NCI-H69 (cell line): ENCODE measurements at regions not wholly inside any gene's neighbourhood (a gene's known extent, or its start where the extent isn't known, plus 50 kb on each side); places are given as distances from the start of the nearest gene placed in this dataset.
"Not testable (repeated sequence)": the region's sequence is repeated elsewhere in the genome, so short reads cannot be mapped to it uniquely, and the experiment has no call there.

ENCODE experiments used
- DNase-seq: peaks from one replicate; lab custom pipeline; 2025; lab: John Stamatoyannopoulos, UW

GRCh38 chr2:133624551-133624950 is 56.3 kb upstream of the NCKAP5 start:
- DNase-seq: no peak

- DNase-seq: no peak
Observed at GRCh38 chr2:133627741-133628140, 59.5 kb upstream of the NCKAP5 start.

DNA sequence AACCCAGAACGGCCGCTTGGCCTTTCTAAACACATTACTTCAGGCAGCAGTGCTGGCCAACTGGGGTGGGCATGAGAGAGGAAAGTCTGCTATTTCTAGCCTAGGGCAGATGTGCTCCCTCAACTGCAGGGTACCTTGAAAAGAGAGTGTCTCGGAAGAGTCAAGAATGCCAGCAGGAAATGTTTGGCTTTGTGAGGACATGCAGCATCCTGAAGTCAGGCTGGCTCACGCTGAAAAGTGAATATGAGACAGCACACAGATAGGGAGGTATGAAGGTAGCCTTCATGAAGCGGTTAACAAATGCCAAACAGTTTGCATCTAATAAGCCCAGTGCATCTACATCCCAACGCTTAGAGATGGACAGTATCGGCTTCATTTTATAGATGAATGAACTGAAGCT is 65.0 kb upstream of the NCKAP5 start:
- no peak for DNase-seq

GRCh38 chr2:133633881-133634409 is 65.7 kb upstream of the NCKAP5 start:
- DNase-seq: no peak

DNA sequence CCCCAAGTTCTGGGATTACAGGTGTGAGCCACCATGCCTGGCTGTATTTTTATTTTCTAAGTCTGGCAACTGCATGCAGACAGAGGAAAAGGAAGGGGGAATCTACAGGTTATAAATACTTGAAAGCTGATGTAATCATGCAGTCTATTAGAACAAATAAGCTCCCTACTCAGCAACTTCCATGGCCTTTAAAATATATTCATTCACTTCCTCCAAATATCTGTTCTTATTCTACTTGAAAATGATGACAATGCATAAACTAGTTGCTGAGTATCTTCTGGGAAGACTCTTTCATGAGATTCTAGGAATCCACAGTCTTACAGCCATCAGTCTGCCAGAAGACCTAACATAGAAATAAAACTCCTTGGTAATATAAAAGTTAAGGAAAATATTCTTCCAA is 66.9 kb upstream of the NCKAP5 start:
- DNase-seq: no peak

DNA sequence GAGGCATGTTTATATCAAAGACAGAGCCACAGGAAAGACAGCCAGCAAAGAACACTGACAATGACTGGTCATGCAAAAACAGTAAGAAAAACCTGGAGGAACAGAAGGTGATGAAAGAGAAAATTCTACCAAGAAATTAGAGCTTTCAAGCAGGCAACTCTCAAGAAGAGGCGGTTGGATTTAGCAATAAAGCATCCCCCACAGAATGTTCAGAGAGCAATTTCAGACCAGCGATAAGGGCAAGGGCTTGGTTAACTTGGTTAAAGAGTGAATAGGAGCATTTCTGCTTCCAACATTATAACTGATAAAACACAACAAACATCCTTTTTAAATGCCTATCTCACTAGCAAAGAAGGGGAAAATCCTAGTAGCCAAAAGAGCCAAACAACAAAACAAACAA is 68.0 kb upstream of the NCKAP5 start:
- DNase-seq: no peak

DNA sequence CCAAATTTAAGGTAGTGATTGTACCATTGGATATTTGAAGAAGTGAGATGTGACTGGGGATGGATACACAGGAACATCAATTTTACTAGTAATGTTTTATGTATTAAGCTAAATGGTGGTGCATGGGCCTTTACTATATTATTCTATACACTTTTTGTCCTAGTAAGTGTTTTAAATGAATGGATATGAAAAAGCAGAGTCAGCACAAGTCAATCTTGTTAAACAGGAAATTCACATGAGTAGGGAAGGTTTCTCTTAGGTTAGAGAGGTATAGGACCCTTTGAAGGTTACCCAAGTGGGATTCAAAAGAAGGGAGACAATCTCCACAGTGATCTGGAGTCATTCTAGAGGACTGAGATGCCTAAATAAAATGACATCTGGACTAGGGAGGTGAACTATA is 71.8 kb upstream of the NCKAP5 start:
- no peak for DNase-seq

GRCh38 chr2:133641497-133641896 is 73.2 kb upstream of the NCKAP5 start:
- no peak for DNase-seq

DNA sequence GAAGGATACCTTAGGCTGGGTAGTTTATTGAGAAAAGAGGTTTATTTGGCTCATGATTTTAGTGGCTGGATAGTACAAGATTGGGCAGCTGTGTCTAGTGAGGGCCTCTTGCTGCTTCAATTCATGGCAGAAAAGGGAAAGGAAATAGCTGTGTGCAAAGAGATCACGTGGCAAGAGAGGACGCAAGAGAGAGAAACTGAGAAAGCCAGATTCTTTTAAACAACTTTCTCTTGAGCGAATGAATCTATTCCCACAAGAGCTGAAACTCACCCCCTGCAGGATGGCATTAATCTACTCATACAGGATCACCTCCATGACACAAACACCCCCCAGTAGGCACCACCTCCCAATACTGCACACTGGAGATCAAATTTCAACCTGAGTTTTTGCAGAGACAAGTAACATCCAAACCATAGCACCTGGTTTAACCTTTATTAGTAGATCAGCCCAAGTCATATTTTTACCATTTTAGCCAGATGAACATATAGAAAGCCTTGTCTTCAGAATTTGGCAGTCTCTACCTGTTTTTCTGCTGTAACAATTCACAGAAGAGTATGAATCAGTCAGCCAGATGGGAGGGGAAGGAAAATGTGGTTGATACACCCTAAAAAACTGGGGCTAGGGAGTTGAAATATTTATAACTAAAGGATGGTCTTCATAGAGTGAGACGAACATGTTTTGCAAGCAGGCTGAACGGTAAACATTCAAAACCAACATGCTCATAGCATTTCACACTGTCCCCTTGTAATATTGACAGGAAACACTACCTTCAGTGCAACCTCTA is 73.9 kb upstream of the NCKAP5 start:
- DNase-seq: no peak

DNA sequence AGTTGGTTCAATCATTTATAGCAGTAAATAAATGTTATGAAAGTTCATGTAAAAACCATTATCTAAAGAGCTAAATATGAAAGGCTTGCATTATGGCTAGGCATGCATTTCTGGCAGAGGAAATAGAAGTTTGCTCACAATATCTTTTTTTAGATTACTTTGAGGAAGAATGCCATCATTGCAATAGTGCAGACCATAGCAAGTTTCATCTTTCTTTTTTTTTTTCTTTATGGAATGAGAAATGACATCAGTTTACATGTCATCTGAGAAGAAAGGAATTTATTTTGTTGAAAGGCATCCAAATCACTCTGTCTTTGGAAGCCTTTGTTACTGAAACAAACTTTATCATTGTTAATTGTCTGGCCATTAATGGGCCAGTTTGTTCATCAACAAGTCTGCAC is 74.5 kb upstream of the NCKAP5 start:
- no peak for DNase-seq

- DNase-seq: no peak
Observed at GRCh38 chr2:133643863-133644262, 75.6 kb upstream of the NCKAP5 start.

DNA sequence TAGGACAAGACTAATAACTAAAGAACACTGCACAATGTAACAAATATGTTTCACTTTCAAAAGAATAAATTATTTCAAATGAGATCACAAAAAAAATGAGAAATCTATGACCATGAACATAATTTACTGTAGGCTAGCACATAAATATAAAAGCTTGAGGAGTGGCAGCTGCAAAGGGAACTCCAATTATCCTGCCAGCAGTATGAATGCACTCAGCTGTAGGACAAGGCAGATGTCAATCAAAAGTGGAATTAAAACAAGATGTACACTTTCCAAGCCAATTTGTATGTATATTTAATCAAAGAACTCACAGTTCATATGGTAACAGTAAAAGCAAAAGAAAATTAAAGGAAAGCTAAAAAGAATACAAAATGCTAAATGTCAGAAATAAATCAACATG is 76.6 kb upstream of the NCKAP5 start:
- DNase-seq: no peak

DNA sequence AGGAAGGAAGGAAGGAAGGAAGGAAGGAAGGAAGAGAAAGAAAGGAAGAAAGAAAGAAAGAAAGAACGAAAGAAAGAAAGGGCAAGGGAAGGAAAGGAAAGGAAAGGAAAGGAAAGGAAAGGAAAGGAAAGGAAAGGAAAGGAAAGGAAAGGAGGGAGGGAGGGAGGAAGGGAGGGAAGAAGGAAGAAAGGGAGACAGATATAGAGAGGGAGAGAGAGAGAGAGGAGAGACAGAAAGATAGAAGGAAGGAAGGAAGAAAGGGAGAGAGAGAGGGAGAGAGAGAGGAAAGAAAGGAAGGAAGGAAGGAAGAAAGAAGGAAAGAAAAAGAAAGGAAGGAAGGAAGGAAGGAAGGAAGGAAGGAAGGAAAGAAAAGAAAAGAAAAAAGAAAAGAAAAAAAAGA is 79.1 kb upstream of the NCKAP5 start:
- not testable (repeated sequence) for DNase-seq

- no peak for DNase-seq
Observed at GRCh38 chr2:133651861-133652260, 83.6 kb upstream of the NCKAP5 start.

DNA sequence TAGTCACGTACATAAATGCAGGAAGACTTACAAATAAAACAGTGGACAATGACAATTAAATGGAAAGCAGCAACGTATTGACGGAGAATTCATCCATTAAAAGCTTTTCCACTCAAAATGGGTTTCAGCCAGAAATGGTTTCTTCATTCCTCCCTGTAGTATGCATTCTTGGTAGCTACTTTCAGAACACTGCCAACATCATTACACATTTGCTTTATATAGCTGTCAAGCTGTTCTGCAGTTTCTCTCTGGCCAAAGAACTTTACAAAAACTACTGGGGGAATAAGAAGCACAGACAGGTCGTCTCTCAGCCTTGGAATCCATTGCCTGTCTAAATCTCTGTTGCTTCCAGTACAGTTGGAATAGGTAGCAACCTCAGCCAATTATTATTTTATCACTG is 84.1 kb upstream of the NCKAP5 start:
- no peak for DNase-seq

- no peak for DNase-seq
Observed at GRCh38 chr2:133653056-133653455, 84.8 kb upstream of the NCKAP5 start.

DNA sequence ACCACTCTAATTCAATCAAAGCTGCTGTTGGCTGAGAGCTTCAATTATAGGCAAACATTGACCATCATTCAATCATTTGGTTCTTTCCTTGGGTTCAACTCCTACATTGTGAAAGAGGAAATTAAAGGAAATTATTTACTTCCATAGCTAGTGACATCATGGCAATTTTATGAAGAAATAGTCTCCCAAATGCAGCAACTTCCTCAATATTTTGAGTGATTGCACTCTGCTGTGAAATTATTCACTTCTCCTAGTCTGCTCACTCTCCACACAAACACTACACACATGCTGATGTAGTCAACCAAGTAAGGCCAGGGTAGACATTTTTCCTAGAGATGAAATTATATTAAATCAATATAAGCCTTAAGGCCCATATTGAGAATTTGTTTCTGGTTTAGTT is 86.7 kb upstream of the NCKAP5 start:
- DNase-seq: no peak

DNA sequence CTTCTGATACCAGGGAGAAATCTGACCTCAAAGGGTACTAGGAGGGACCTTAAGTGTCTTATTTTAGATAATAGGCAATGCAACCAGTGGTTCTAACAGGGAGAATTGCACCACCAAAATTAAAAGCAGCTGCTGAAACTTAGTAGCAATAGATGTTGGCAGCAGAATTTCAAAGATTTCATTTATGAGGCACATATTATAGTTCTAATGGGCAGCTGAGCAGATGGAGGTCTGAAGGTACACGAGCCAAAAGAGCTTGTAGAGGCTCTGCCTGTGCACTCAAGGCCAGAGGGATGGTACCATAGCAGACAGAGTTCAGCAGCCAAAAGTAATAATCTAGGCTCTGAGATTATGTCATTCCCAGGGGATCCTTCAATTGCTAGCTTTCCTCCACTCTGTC is 87.3 kb upstream of the NCKAP5 start:
- DNase-seq: no peak

DNA sequence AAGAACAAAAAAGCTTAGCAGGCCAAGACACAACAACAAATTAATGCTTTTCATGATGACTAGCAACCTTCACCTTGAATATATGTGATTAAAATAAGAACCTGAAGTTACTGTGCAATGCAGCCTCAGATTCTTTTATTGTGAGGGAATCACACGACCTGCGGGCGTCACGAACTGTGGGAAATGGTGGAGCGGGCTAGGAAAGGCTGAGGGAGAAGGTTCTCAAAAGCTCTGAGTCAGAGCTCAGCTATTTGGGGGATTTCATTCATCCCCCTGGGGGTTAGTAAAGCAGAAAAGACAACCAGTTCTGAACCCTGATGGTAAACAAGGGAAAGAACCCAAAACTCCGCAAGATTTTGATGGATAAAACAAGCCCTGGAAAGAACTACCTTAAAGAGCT is 89.3 kb upstream of the NCKAP5 start:
- no peak for DNase-seq

DNA sequence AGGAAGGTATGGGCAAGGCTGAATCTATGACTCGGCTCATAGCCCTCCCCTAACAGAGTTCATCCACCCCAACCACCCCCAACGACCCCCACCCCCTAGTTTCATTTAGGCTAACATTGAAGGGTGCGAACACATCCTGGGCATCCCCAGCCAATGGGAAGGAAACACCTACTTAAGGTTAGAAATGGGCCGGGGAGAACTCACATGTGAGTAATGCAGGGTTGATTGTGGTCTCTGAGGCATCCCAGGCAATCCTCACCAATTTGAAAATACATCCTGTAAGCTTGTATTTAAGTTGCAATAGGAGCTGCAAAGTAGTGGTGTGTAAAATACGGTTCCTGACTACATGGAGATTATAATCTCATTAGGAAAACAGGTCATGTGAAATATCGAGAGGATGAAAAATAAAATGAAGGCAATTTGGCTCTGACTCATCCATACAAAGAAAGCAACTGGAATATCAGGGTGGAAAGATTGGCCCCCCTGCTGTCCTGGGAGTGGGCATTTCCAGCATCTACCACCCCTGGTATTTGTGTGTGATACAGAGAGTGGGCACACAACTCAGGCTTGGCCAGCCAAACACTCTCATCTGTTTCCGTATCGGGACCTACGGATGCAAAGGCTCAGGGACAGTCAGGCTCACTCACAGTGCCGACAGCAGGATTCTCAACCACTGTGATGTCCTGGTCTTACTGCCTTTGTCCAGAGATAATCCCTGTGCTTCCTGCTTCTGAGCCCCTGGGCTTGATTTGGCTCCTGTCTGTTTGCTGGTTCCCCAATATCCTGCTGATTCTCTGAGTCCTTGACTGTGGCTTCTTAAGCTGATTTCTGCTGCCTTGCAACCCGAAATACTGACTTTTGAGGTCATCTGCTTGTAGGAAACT is 90.0 kb upstream of the NCKAP5 start:
- DNase-seq: no peak

- no peak for DNase-seq
Observed at GRCh38 chr2:133660510-133660909, 92.2 kb upstream of the NCKAP5 start.

GRCh38 chr2:133661392-133661791 is 93.1 kb upstream of the NCKAP5 start:
- DNase-seq: no peak

DNA sequence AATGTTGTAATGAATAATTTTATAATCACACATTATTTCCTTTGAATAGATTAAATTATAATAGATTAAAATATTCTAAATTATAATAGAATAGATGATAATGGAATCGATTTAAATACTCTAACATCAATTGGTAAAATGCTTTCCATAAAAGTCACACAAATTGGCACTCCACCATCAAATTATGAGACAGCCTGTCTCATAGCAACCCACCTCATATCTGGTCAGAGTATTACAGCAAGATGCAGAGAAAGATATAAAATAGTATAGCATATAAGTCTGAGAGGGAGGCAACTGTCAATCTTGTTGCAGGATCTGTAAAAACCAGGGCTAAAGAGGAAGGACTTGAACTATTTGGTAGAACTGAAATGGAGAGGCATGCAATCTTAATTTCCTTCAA is 98.4 kb upstream of the NCKAP5 start:
- no peak for DNase-seq
